HepG2 (cell line): ENCODE measurements at regions not wholly inside any gene's neighbourhood (a gene's known extent, or its start where the extent isn't known, plus 50 kb on each side); places are given as distances from the start of the nearest gene placed in this dataset.

Experiments
- ATAC-seq: fragments of 200-7000 bp; cut with Tn5 transposase; 3 replicates; pipeline ENCODE4 v1.9.1; 2020; ENCODE audit warnings: mild to moderate bottlenecking, moderate library complexity
- BruUV-seq: library from RNA; stranded (reverse); fragments of 400-500 nt; replicated peaks from 2 replicates; lab custom pipeline; 2021; lab: Mats Ljungman, UMichigan
- CTCF ChIA-PET: fragments of 300-600 bp; formaldehyde crosslinking; extraction: SDS; loops from one replicate; lab custom pipeline; 2021; ENCODE audit warnings: low total read pairs, inconsistent platforms, low intra/inter-chr PET ratio; lab: Yijun Ruan, JAX
- POLR2A ChIA-PET: fragments of 350-600 bp; sonication (Branson Sonifier 250); formaldehyde crosslinking; loops from one replicate; lab custom pipeline; 2020; ENCODE audit warnings: antibody characterized with exemption, inconsistent platforms; lab: Yijun Ruan, JAX
- DNase-seq: peaks from one replicate; pipeline ENCODE4 v3.0.0-alpha.2; 2015; ENCODE audit warnings: low spot score
- FAIRE-seq: peaks from 3 replicates; lab custom pipeline; 2011; peaks lifted over from hg19 to GRCh38; lab: Jason Lieb, UNC
- H2AFZ ChIP-seq: one replicate; pipeline ENCODE4 v1.6.1; 2011; ENCODE audit warnings: low read length, inconsistent platforms
- H3K27ac ChIP-seq: fragments of 300-600 bp; 3 replicates; pipeline ENCODE4 v1.8.0; 2011; ENCODE audit warnings: mixed run types, mild to moderate bottlenecking, mixed read lengths, low read length, inconsistent platforms; ENCODE audit not compliant: insufficient read depth; ENCODE audit errors: extremely low read length
- H3K27me3 ChIP-seq, 2 experiments: fragments of 200-600 bp in 1 of 2; 2 replicates in 1 of 2; 3 replicates in 1 of 2; pipeline versions ENCODE4 v1.6.0 to v1.8.0; 2011; ENCODE audit warnings: low read length in 2 of 2, mild to moderate bottlenecking in 2 of 2, moderate library complexity in 2 of 2, inconsistent platforms in 1 of 2; ENCODE audit not compliant: insufficient read depth in 2 of 2, control insufficient read depth in 1 of 2
- H3K36me3 ChIP-seq, 2 experiments: fragments of 200-600 bp in 1 of 2; replicated peaks in 1 of 2; 2 replicates in 1 of 2; 3 replicates in 1 of 2; pipeline versions ENCODE4 v1.5.1 to v1.8.0; 2011; ENCODE audit warnings: low read length in 2 of 2, inconsistent platforms in 1 of 2; ENCODE audit not compliant: insufficient read depth in 2 of 2, control insufficient read depth in 1 of 2
- H3K4me1 ChIP-seq: 2 replicates; pipeline ENCODE4 v1.5.1; 2012; ENCODE audit warnings: low read length, inconsistent platforms; ENCODE audit not compliant: insufficient read depth
- H3K4me2 ChIP-seq: 2 replicates; pipeline ENCODE4 v1.6.0; 2011; ENCODE audit warnings: low read depth, low read length, inconsistent platforms
- H3K4me3 ChIP-seq, 3 experiments: fragments of 200-600 bp in 1 of 3; sonication (generic), shearing (Covaris generic) in 1 of 3; replicated peaks in 1 of 3; 2 replicates each; pipeline ENCODE4 v1.5.1; 2011 to 2016; ENCODE audit warnings: low read length in 3 of 3, inconsistent platforms in 2 of 3, low read depth in 2 of 3, mild to moderate bottlenecking in 2 of 3, control low read depth in 1 of 3, mixed read lengths in 1 of 3; ENCODE audit not compliant: insufficient read depth in 1 of 3
- H3K79me2 ChIP-seq: one replicate; pipeline ENCODE4 v1.6.1; 2011; ENCODE audit warnings: low read length, inconsistent platforms; ENCODE audit not compliant: insufficient read depth
- H3K9ac ChIP-seq: 2 replicates; pipeline ENCODE4 v1.6.0; 2011; ENCODE audit warnings: mild to moderate bottlenecking, low read depth, low read length, inconsistent platforms; ENCODE audit not compliant: insufficient read depth
- H3K9me3 ChIP-seq: 2 replicates; pipeline ENCODE4 v1.5.1; 2012; ENCODE audit warnings: mild to moderate bottlenecking, low read length
- H4K20me1 ChIP-seq: 2 replicates; pipeline ENCODE4 v1.6.0; 2011; ENCODE audit warnings: inconsistent platforms, mild to moderate bottlenecking, low read length, moderate library complexity; ENCODE audit not compliant: insufficient read depth
- FOXA3 ChIP-seq: IDR thresholded peaks from 2 replicates; pipeline ENCODE4 v1.6.1; 2016; ENCODE audit warnings: missing genetic modification reagents, missing compliant biosample characterization
- RFXAP ChIP-seq: sonication (generic); formaldehyde crosslinking; IDR thresholded peaks from 2 replicates; pipeline ENCODE4 v1.4.0; 2020; ENCODE audit warnings: missing genetic modification reagents, borderline replicate concordance
- SIX1 ChIP-seq: sonication (generic); formaldehyde crosslinking; IDR thresholded peaks from 2 replicates; pipeline ENCODE4 v1.4.0; 2020; ENCODE audit warnings: missing genetic modification reagents, borderline replicate concordance
- ZNF841 ChIP-seq: sonication (generic); formaldehyde crosslinking; IDR thresholded peaks from 2 replicates; pipeline ENCODE4 v1.8.1; 2023; ENCODE audit warnings: missing genetic modification reagents, borderline replicate concordance
- WGBS: methylation state at CpG from one replicate; pipeline ENCODE4 v1.1.6; 2017; ENCODE audit warnings: low lambda C conversion rate; 5-methylcytosine and 5-hydroxymethylcytosine counted together
- in situ Hi-C: cut with HindIII; loops from 2 replicates; pipeline ENCODE4 v1.10.0; 2017; ENCODE audit warnings: low pct_unique_long_range_greater_than_20kb; ENCODE audit not compliant: extremely low pct_ligation_motif_present
- intact Hi-C: fragments of 100-400 bp; cut with micrococcal nuclease; formaldehyde crosslinking; loops from one replicate; pipeline ENCODE4 v1.10.0; 2022; ENCODE audit not compliant: unreplicated experiment
- TF ChIP-seq, protein P1 (sequence below): sonication (generic); formaldehyde crosslinking; IDR thresholded peaks from 2 replicates; pipeline ENCODE4 v1.5.0; 2020; ENCODE audit warnings: missing genetic modification reagents, mild to moderate bottlenecking, borderline replicate concordance
- TF ChIP-seq, protein P2 (sequence below): sonication (generic); formaldehyde crosslinking; IDR thresholded peaks from 2 replicates; pipeline ENCODE4 v1.4.0; 2020; ENCODE audit warnings: missing genetic modification reagents, borderline replicate concordance
- TF ChIP-seq, protein P3 (sequence below): sonication (generic); formaldehyde crosslinking; conservative IDR thresholded peaks from 2 replicates; pipeline ENCODE4 v1.4.0; 2020; ENCODE audit warnings: missing genetic modification reagents
- TF ChIP-seq, protein P4 (sequence below): sonication (generic); formaldehyde crosslinking; IDR thresholded peaks from 2 replicates; pipeline ENCODE4 v1.5.0; 2020; ENCODE audit warnings: missing genetic modification reagents

DNA sequence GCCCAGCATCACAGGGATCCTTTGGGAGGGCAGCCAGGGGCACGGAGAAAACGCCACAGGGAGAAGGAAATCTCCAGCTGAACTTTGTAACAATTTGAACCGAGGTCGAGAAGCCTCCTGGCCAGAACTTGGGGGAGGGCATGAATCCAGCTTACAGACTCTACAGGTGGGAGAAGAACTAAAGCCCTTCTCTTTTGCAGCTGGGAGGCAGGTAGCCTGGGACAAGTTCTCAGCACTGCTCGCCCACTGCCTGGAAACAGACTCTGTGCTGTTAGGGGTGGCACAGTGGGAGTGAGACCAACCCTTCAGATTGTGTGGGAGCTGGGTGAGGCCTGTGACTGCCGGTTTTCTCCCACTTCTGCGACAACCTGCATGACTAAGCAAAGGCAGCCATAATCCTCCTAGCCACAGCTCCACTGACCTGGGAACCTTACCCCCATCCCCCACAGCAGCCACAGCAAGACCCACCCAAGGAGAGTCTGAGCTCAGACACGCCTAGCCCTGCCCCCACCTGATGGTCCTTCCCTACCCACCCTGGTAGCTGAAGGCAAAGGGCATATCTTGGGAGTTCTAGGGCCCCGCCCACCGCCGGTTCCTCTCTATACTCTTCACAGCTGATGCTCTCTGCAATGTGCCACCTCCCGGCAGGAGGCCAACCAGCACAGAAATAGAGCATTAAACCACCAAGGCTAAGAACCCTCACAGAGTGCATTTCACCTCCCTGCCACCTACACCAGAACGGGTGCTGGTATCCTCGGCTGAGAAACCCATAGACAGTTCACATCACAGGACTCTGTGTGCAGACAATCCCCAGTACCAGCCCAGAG is 136.0 kb upstream of the SIX2 start:
- ChIA-PET POLR2A (no interaction called here), CTCF (no interaction called here)
- Histone ChIP-seq H3K4me2 (no peak overlapping the region), H3K79me2 (no peaks in the 10 kb centered on the region), H3K4me3 (no peak overlapping the region), H2AFZ (no peak overlapping the region), H3K9me3 (peaks cover 1% of the 10 kb centered on the region), H3K27ac (no peak overlapping the region), H3K36me3 (no peaks in the 10 kb centered on the region), H3K27me3 (peaks cover 0 to 11% of the 10 kb centered on the region in 2 experiments; a peak in 2 of 5 replicates), H4K20me1 (no peaks in the 10 kb centered on the region), H3K9ac (no peak overlapping the region), H3K4me1 (no peaks in the 10 kb centered on the region)
- BruUV-seq = no TSS peak
- WGBS = 44% methylated on average over 14 of the region's 14 CpGs
- in situ Hi-C loops (no loop called here), intact Hi-C loops (no loop called here)
- no peak for FAIRE-seq
- DNase-seq = no peak
- TF ChIP-seq, protein P1, sequence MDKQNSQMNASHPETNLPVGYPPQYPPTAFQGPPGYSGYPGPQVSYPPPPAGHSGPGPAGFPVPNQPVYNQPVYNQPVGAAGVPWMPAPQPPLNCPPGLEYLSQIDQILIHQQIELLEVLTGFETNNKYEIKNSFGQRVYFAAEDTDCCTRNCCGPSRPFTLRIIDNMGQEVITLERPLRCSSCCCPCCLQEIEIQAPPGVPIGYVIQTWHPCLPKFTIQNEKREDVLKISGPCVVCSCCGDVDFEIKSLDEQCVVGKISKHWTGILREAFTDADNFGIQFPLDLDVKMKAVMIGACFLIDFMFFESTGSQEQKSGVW (CRISPR knock-in tag) = no peak
- TF ChIP-seq, protein P2, sequence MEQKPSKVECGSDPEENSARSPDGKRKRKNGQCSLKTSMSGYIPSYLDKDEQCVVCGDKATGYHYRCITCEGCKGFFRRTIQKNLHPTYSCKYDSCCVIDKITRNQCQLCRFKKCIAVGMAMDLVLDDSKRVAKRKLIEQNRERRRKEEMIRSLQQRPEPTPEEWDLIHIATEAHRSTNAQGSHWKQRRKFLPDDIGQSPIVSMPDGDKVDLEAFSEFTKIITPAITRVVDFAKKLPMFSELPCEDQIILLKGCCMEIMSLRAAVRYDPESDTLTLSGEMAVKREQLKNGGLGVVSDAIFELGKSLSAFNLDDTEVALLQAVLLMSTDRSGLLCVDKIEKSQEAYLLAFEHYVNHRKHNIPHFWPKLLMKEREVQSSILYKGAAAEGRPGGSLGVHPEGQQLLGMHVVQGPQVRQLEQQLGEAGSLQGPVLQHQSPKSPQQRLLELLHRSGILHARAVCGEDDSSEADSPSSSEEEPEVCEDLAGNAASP = no peak
- TF ChIP-seq FOXA3 (CRISPR knock-in tag) (no peak), ZNF841 (CRISPR knock-in tag) (no peak), SIX1 (CRISPR knock-in tag) (no peak), RFXAP (CRISPR knock-in tag) (no peak)
- TF ChIP-seq, protein P3, sequence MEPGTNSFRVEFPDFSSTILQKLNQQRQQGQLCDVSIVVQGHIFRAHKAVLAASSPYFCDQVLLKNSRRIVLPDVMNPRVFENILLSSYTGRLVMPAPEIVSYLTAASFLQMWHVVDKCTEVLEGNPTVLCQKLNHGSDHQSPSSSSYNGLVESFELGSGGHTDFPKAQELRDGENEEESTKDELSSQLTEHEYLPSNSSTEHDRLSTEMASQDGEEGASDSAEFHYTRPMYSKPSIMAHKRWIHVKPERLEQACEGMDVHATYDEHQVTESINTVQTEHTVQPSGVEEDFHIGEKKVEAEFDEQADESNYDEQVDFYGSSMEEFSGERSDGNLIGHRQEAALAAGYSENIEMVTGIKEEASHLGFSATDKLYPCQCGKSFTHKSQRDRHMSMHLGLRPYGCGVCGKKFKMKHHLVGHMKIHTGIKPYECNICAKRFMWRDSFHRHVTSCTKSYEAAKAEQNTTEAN = no peak
- TF ChIP-seq, protein P4, sequence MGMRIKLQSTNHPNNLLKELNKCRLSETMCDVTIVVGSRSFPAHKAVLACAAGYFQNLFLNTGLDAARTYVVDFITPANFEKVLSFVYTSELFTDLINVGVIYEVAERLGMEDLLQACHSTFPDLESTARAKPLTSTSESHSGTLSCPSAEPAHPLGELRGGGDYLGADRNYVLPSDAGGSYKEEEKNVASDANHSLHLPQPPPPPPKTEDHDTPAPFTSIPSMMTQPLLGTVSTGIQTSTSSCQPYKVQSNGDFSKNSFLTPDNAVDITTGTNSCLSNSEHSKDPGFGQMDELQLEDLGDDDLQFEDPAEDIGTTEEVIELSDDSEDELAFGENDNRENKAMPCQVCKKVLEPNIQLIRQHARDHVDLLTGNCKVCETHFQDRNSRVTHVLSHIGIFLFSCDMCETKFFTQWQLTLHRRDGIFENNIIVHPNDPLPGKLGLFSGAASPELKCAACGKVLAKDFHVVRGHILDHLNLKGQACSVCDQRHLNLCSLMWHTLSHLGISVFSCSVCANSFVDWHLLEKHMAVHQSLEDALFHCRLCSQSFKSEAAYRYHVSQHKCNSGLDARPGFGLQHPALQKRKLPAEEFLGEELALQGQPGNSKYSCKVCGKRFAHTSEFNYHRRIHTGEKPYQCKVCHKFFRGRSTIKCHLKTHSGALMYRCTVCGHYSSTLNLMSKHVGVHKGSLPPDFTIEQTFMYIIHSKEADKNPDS (CRISPR knock-in tag) = no peak
- no peak for ATAC-seq
